GM12878 (cell line): ENCODE measurements at regions not wholly inside any gene's neighbourhood (a gene's known extent, or its start where the extent isn't known, plus 50 kb on each side); places are given as distances from the start of the nearest gene placed in this dataset.

ENCODE experiments used
- ATAC-seq: fragments of 200-7000 bp; cut with Tn5 transposase; 3 replicates; pipeline ENCODE4 v1.9.1; 2020; ENCODE audit warnings: mild to moderate bottlenecking, moderate library complexity
- BruUV-seq: library from RNA; stranded (reverse); fragments of 400-500 nt; replicated peaks from 2 replicates; lab custom pipeline; 2021; lab: Mats Ljungman, UMichigan
- CTCF ChIA-PET: fragments of 300-600 bp; sonication (Branson Sonifier 250); formaldehyde crosslinking; extraction: SDS; loops from one replicate; lab custom pipeline; 2021; ENCODE audit warnings: inconsistent platforms; lab: Yijun Ruan, JAX
- POLR2A ChIA-PET: fragments of 350-600 bp; formaldehyde crosslinking; extraction: SDS; loops from one replicate; lab custom pipeline; 2021; ENCODE audit warnings: inconsistent platforms; lab: Charles Lee
- RAD21 ChIA-PET: fragments of 300-600 bp; sonication (Branson Sonifier 250); formaldehyde crosslinking; loops from one replicate; lab custom pipeline; 2023; ENCODE audit warnings: antibody characterized with exemption; ENCODE audit not compliant: unreplicated experiment; lab: Charles Lee
- SMC1A ChIA-PET: fragments of 300-600 bp; sonication (Branson Sonifier 250); formaldehyde crosslinking; loops from one replicate; lab custom pipeline; 2023; ENCODE audit not compliant: unreplicated experiment, uncharacterized antibody; lab: Charles Lee
- DNase-seq: peaks from one replicate; pipeline ENCODE4 v3.0.0-alpha.2; 2011; ENCODE audit warnings: low read depth, low spot score
- FAIRE-seq: peaks from 3 replicates; lab custom pipeline; 2011; peaks lifted over from hg19 to GRCh38; lab: Jason Lieb, UNC
- H2AFZ ChIP-seq: 2 replicates; pipeline ENCODE4 v1.6.0; 2011; ENCODE audit warnings: low read depth, low read length, control low read depth; ENCODE audit not compliant: control insufficient read depth
- H3K27ac ChIP-seq: 2 replicates; pipeline ENCODE4 v1.5.1; 2011; ENCODE audit warnings: control low read depth; ENCODE audit not compliant: control insufficient read depth, insufficient read depth
- H3K27me3 ChIP-seq, 2 experiments: replicated peaks in 1 of 2; 2 replicates each; pipeline versions ENCODE4 v1.6.0 to v1.6.1; 2011; ENCODE audit warnings: low read length in 1 of 2; ENCODE audit not compliant: control insufficient read depth in 2 of 2, insufficient read depth in 2 of 2
- H3K36me3 ChIP-seq, 2 experiments: 2 replicates each; pipeline ENCODE4 v1.5.1; 2011; ENCODE audit warnings: low read length in 1 of 2; ENCODE audit not compliant: control insufficient read depth in 2 of 2, insufficient read depth in 2 of 2
- H3K4me1 ChIP-seq: 2 replicates; pipeline ENCODE4 v1.6.1; 2011; ENCODE audit warnings: mild to moderate bottlenecking, low read length, moderate library complexity, mixed read lengths; ENCODE audit not compliant: control insufficient read depth, insufficient read depth
- H3K4me2 ChIP-seq: 2 replicates; pipeline ENCODE4 v1.6.0; 2011; ENCODE audit warnings: control low read depth; ENCODE audit not compliant: control insufficient read depth, insufficient read depth
- H3K4me3 ChIP-seq: fragments of 200-600 bp; sonication (generic); 2 replicates; pipeline ENCODE4 v1.5.1; 2016
- H3K79me2 ChIP-seq: 2 replicates; pipeline ENCODE4 v1.6.0; 2011; ENCODE audit warnings: low read length; ENCODE audit not compliant: control insufficient read depth, insufficient read depth
- H3K9ac ChIP-seq: 2 replicates; pipeline ENCODE4 v1.8.0; 2011; ENCODE audit warnings: low read length, control low read depth, mixed read lengths; ENCODE audit not compliant: control insufficient read depth, insufficient read depth
- H3K9me3 ChIP-seq: replicated peaks from 3 replicates; pipeline ENCODE4 v1.5.1; 2011; ENCODE audit warnings: mild to moderate bottlenecking, low read length; ENCODE audit not compliant: control insufficient read depth, insufficient read depth
- H4K20me1 ChIP-seq: 2 replicates; pipeline ENCODE4 v1.6.0; 2011; ENCODE audit not compliant: control insufficient read depth, insufficient read depth
- BACH1 ChIP-seq: fragments of 450-650 bp; IDR thresholded peaks from 2 replicates; pipeline ENCODE4 v1.6.1; 2017; ENCODE audit warnings: mild to moderate bottlenecking, borderline replicate concordance
- DPF2 ChIP-seq: fragments of 450-650 bp; IDR thresholded peaks from 2 replicates; pipeline ENCODE4 v1.6.1; 2017; ENCODE audit warnings: mild to moderate bottlenecking
- GATAD2B ChIP-seq: fragments of 450-650 bp; conservative IDR thresholded peaks from 2 replicates; pipeline ENCODE4 v1.6.1; 2017; ENCODE audit warnings: low read depth, mild to moderate bottlenecking, moderate library complexity
- STAT3 ChIP-seq: IDR thresholded peaks from 2 replicates; pipeline ENCODE4 v1.6.1; 2011; ENCODE audit warnings: low read depth, low read length, improper control_type of control experiment
- TARDBP ChIP-seq: IDR thresholded peaks from 2 replicates; pipeline ENCODE4 v1.6.1; 2016; ENCODE audit warnings: borderline replicate concordance
- TCF7 ChIP-seq: IDR thresholded peaks from 2 replicates; pipeline ENCODE4 v1.6.1; 2014; ENCODE audit warnings: antibody characterized with exemption, borderline replicate concordance
- ZNF207 ChIP-seq: fragments of 450-650 bp; IDR thresholded peaks from 2 replicates; pipeline ENCODE4 v1.6.1; 2014; ENCODE audit warnings: antibody characterized with exemption, mild to moderate bottlenecking, borderline replicate concordance
- ZNF217 ChIP-seq: fragments of 450-650 bp; IDR thresholded peaks from 2 replicates; pipeline ENCODE4 v1.6.1; 2017; ENCODE audit warnings: antibody characterized with exemption, mild to moderate bottlenecking
- ZNF24 ChIP-seq: fragments of 450-650 bp; IDR thresholded peaks from 2 replicates; pipeline ENCODE4 v1.6.1; 2017; ENCODE audit warnings: antibody characterized with exemption, mild to moderate bottlenecking
- WGBS: methylation state at CpG from one replicate; pipeline ENCODE4 v1.1.6; 2016; ENCODE audit warnings: low lambda C conversion rate; ENCODE audit not compliant: insufficient replicate concordance, insufficient coverage; ENCODE audit errors: missing lambda C conversion rate; 5-methylcytosine and 5-hydroxymethylcytosine counted together
- in situ Hi-C: fragments of 300-500 bp; cut with MboI; formaldehyde crosslinking; loops from 9 replicates; pipeline ENCODE4 v1.14.3; 2018; ENCODE audit warnings: mixed read lengths
- intact Hi-C: fragments of 100-400 bp; cut with micrococcal nuclease; formaldehyde crosslinking; loops from one replicate; pipeline ENCODE4 v1.14.2; 2022; ENCODE audit not compliant: unreplicated experiment
- TF ChIP-seq, protein P1 (sequence below): IDR thresholded peaks from 2 replicates; pipeline ENCODE4 v1.6.1; 2011; ENCODE audit warnings: borderline replicate concordance, low read depth, mild to moderate bottlenecking, moderate library complexity, low read length; ENCODE audit not compliant: insufficient read depth, poor library complexity, severe bottlenecking
- TF ChIP-seq, protein P2 (sequence below): IDR thresholded peaks from 2 replicates; pipeline ENCODE4 v1.6.1; 2012; ENCODE audit warnings: mild to moderate bottlenecking, low read depth, low read length
- TF ChIP-seq, protein P3 (sequence below): fragments of 450-650 bp; formaldehyde crosslinking; IDR thresholded peaks from 2 replicates; pipeline ENCODE4 v1.5.0; 2022; ENCODE audit warnings: mild to moderate bottlenecking, missing genetic modification characterization

DNA sequence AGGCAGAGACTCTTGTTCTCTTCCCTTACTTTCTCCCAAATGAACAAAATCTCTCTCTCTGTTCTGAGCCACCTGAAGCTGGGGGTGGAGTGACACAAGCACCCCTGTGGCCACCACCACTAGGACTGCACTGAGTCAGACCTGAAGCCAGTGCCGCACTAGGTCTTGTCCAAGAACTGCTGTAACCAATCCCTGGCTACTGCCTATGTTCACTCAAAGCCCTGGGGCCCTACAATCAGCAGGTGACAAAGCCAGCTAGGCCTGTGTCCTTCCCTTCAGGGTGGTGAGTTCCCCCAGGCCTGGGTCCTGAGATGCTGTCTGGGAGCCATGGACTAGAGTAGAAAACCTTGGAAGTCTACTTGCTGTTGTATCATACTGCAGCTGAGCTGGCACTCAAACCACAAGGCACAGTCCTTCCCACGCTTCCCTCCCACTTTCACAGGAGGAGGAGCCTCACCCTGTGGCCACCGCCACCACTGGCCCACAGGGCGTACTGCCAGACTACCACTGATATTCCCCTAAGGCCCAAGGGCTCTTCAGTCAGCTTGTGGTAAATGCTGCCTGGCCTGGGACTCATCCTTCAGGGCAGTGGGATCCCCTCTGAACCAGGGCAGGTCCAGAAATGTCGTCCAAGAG is 119.1 kb downstream of the RTL9 start (continued):
- TF ChIP-seq, protein P1, sequence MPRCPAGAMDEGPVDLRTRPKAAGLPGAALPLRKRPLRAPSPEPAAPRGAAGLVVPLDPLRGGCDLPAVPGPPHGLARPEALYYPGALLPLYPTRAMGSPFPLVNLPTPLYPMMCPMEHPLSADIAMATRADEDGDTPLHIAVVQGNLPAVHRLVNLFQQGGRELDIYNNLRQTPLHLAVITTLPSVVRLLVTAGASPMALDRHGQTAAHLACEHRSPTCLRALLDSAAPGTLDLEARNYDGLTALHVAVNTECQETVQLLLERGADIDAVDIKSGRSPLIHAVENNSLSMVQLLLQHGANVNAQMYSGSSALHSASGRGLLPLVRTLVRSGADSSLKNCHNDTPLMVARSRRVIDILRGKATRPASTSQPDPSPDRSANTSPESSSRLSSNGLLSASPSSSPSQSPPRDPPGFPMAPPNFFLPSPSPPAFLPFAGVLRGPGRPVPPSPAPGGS, result no peak
- TF ChIP-seq TARDBP (no peak), ZNF217 (no peak), ZNF207 (no peak), BACH1 (no peak)

DNA sequence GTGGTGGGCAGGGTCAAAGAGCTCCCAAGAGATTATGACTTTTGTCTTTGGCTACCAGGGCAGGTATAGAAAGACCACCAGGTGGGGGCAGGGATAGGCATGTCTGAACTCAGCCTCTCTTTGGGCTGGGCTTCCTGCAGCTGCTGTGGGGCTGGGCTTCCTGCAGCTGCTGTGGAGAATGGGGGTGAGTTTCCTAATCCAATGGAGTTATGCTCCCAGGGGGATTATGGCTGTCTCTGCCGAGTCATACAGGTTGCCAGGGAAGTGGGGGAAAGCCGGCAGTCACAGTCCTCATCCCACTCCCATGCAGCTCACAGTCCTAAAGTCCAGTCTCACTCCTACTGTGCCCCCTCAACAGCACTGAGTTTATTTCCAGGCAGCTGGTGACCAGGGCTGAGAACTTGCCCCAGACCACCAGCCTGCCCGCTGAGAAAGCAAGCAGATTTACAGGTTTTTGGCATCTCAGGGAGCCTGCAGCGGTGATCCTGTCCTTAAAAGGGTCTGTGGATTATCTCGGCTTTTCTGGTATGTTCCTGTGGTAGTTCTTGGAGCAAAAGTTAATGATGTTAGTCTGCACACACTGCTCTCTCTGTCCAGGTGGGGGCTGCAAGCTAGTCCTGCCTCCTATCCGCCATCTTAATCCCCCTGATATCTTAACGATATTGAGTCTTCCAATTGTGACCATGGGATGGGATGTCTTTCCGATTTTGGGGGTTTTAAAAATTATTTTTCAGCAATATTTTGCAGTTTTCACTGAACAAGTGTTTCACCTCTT is 133.4 kb downstream of the RTL9 start:
- SMC1A ChIA-PET, result interaction anchor here (0.7 kb wide), 1 partner anchor 1081 kb away, joined by 3 read pairs; no protein-coding TSS in a partner anchor
- TF ChIP-seq GATAD2B (no peak), STAT3 (no peak), TCF7 (no peak), DPF2 (no peak), ZNF24 (no peak)
- TF ChIP-seq, protein P2, sequence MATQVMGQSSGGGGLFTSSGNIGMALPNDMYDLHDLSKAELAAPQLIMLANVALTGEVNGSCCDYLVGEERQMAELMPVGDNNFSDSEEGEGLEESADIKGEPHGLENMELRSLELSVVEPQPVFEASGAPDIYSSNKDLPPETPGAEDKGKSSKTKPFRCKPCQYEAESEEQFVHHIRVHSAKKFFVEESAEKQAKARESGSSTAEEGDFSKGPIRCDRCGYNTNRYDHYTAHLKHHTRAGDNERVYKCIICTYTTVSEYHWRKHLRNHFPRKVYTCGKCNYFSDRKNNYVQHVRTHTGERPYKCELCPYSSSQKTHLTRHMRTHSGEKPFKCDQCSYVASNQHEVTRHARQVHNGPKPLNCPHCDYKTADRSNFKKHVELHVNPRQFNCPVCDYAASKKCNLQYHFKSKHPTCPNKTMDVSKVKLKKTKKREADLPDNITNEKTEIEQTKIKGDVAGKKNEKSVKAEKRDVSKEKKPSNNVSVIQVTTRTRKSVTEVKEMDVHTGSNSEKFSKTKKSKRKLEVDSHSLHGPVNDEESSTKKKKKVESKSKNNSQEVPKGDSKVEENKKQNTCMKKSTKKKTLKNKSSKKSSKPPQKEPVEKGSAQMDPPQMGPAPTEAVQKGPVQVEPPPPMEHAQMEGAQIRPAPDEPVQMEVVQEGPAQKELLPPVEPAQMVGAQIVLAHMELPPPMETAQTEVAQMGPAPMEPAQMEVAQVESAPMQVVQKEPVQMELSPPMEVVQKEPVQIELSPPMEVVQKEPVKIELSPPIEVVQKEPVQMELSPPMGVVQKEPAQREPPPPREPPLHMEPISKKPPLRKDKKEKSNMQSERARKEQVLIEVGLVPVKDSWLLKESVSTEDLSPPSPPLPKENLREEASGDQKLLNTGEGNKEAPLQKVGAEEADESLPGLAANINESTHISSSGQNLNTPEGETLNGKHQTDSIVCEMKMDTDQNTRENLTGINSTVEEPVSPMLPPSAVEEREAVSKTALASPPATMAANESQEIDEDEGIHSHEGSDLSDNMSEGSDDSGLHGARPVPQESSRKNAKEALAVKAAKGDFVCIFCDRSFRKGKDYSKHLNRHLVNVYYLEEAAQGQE, result no peak
- TF ChIP-seq, protein P3, sequence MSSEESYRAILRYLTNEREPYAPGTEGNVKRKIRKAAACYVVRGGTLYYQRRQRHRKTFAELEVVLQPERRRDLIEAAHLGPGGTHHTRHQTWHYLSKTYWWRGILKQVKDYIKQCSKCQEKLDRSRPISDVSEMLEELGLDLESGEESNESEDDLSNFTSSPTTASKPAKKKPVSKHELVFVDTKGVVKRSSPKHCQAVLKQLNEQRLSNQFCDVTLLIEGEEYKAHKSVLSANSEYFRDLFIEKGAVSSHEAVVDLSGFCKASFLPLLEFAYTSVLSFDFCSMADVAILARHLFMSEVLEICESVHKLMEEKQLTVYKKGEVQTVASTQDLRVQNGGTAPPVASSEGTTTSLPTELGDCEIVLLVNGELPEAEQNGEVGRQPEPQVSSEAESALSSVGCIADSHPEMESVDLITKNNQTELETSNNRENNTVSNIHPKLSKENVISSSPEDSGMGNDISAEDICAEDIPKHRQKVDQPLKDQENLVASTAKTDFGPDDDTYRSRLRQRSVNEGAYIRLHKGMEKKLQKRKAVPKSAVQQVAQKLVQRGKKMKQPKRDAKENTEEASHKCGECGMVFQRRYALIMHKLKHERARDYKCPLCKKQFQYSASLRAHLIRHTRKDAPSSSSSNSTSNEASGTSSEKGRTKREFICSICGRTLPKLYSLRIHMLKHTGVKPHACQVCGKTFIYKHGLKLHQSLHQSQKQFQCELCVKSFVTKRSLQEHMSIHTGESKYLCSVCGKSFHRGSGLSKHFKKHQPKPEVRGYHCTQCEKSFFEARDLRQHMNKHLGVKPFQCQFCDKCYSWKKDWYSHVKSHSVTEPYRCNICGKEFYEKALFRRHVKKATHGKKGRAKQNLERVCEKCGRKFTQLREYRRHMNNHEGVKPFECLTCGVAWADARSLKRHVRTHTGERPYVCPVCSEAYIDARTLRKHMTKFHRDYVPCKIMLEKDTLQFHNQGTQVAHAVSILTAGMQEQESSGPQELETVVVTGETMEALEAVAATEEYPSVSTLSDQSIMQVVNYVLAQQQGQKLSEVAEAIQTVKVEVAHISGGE (CRISPR knock-in tag), result no peak

More for the DNA sequence above, 133.4 kb downstream of the RTL9 start:
- BruUV-seq, result no TSS peak
- 45% methylated on average over 8 of the region's 8 CpGs for WGBS
- Histone ChIP-seq H3K4me3 (no peak overlapping the region), H3K79me2 (no peaks in the 10 kb centered on the region), H2AFZ (no peak overlapping the region), H3K27me3 (no peaks in the 10 kb centered on the region), H3K4me1 (no peaks in the 10 kb centered on the region), H3K36me3 (no peaks in the 10 kb centered on the region), H3K9ac (no peak overlapping the region), H3K27ac (no peak overlapping the region), H4K20me1 (no peaks in the 10 kb centered on the region), H3K4me2 (no peak overlapping the region), H3K9me3 (no peaks in the 10 kb centered on the region)
- CTCF ChIA-PET, result interaction anchor here (0.8 kb wide), 1 partner anchor 375 kb away, joined by 3 read pairs; no protein-coding TSS in a partner anchor
- ATAC-seq (no peak), FAIRE-seq (no peak), DNase-seq (no peak)
- POLR2A ChIA-PET, result no interaction called here
- RAD21 ChIA-PET, result no interaction called here
- intact Hi-C loops (no loop called here), in situ Hi-C loops (no loop called here)
